Skin epidermis (tissue), 12 donors: ENCODE measurements at regions not wholly inside any gene's neighbourhood (a gene's known extent, or its start where the extent isn't known, plus 50 kb on each side); places are given as distances from the start of the nearest gene placed in this dataset.

Experiments
- H3K27ac ChIP-seq, 21 experiments: fragments of 200-600 bp; sonication (generic) in 11 of 21; one replicate each; pipeline ENCODE4 v1.5.0; 2020; ENCODE audit warnings: mild to moderate bottlenecking in 3 of 21, inconsistent platforms in 2 of 21, moderate library complexity in 2 of 21
- H3K4me3 ChIP-seq, 7 experiments: fragments of 200-600 bp; sonication (generic) in 2 of 7; one replicate each; pipeline ENCODE4 v1.5.0; 2020; ENCODE audit warnings: inconsistent platforms in 2 of 7, mild to moderate bottlenecking in 2 of 7, moderate library complexity in 1 of 7

- H3K27ac ChIP-seq, result no peak overlapping the region
- no peak overlapping the region for H3K4me3 ChIP-seq
These were observed 60.0 kb downstream of the ING1 start for GRCh38 chr13:110773480-110773879.

- Histone ChIP-seq H3K27ac (no peak overlapping the region), H3K4me3 (no peak overlapping the region)
These were observed 60.6 kb downstream of the ING1 start for GRCh38 chr13:110774051-110774450.

GRCh38 chr13:110774490-110774889 is 61.0 kb downstream of the ING1 start:
- no peak overlapping the region for H3K4me3 ChIP-seq
- no peak overlapping the region for H3K27ac ChIP-seq

- no peak overlapping the region for H3K4me3 ChIP-seq
- no peak overlapping the region for H3K27ac ChIP-seq
These were observed 62.1 kb downstream of the ING1 start for GRCh38 chr13:110775576-110775975.

GRCh38 chr13:110777251-110777820 is 63.8 kb downstream of the ING1 start:
- no peak overlapping the region for H3K4me3 ChIP-seq
- no peak overlapping the region for H3K27ac ChIP-seq

- Histone ChIP-seq H3K4me3 (no peak overlapping the region), H3K27ac (no peak overlapping the region)
These were observed 65.5 kb downstream of the ING1 start for GRCh38 chr13:110779022-110779421.

GRCh38 chr13:110780422-110780821 is 66.9 kb downstream of the ING1 start:
- H3K27ac ChIP-seq, result peak overlapping the region in 2 of 21 experiments; percentile 52 to 68
- H3K4me3 ChIP-seq, result no peak overlapping the region

- no peak overlapping the region for H3K4me3 ChIP-seq
- H3K27ac ChIP-seq, result no peak overlapping the region
These were observed 68.7 kb downstream of the ING1 start for GRCh38 chr13:110782185-110782584.

GRCh38 chr13:110784704-110785103 is 71.2 kb downstream of the ING1 start:
- Histone ChIP-seq H3K4me3 (no peak overlapping the region), H3K27ac (no peak overlapping the region)

GRCh38 chr13:110788778-110789177 is 75.3 kb downstream of the ING1 start:
- no peak overlapping the region for H3K27ac ChIP-seq
- H3K4me3 ChIP-seq, result no peak overlapping the region

GRCh38 chr13:110789871-110790270 is 76.4 kb downstream of the ING1 start:
- H3K27ac ChIP-seq, result no peak overlapping the region
- no peak overlapping the region for H3K4me3 ChIP-seq

GRCh38 chr13:110790371-110790770 is 76.9 kb downstream of the ING1 start:
- no peak overlapping the region for H3K27ac ChIP-seq
- H3K4me3 ChIP-seq, result no peak overlapping the region

GRCh38 chr13:110794209-110794608 is 80.7 kb downstream of the ING1 start:
- Histone ChIP-seq H3K4me3 (no peak overlapping the region), H3K27ac (no peak overlapping the region)

- Histone ChIP-seq H3K27ac (no peak overlapping the region), H3K4me3 (no peak overlapping the region)
These were observed 83.9 kb downstream of the ING1 start for GRCh38 chr13:110797230-110797877.

GRCh38 chr13:110798081-110798994 is 84.8 kb downstream of the ING1 start:
- Histone ChIP-seq H3K4me3 (no peak overlapping the region), H3K27ac (peak overlapping the region in 15 of 21 experiments; percentile 12 to 90 (median 77))

- Histone ChIP-seq H3K4me3 (no peak overlapping the region), H3K27ac (peak overlapping the region in 20 of 21 experiments; percentile 12 to 90 (median 72))
These were observed 86.0 kb downstream of the ING1 start for GRCh38 chr13:110799246-110800236.

- H3K27ac ChIP-seq, result no peak overlapping the region
- H3K4me3 ChIP-seq, result no peak overlapping the region
These were observed 87.5 kb downstream of the ING1 start for GRCh38 chr13:110801044-110801443.

- Histone ChIP-seq H3K4me3 (no peak overlapping the region), H3K27ac (no peak overlapping the region)
These were observed 88.8 kb downstream of the ING1 start for GRCh38 chr13:110802260-110802659.

- Histone ChIP-seq H3K4me3 (no peak overlapping the region), H3K27ac (no peak overlapping the region)
These were observed 93.1 kb downstream of the ING1 start for GRCh38 chr13:110806636-110807035.

GRCh38 chr13:110807546-110807945 is 94.0 kb downstream of the ING1 start:
- H3K4me3 ChIP-seq, result no peak overlapping the region
- no peak overlapping the region for H3K27ac ChIP-seq
